AG04449 (cell line): ENCODE measurements at regions not wholly inside any gene's neighbourhood (a gene's known extent, or its start where the extent isn't known, plus 50 kb on each side); places are given as distances from the start of the nearest gene placed in this dataset.

ENCODE experiments used
- CTCF ChIA-PET: fragments of 350-600 bp; formaldehyde crosslinking; extraction: SDS; loops from one replicate; lab custom pipeline; 2021; ENCODE audit warnings: antibody characterized with exemption; lab: Yijun Ruan, JAX
- POLR2A ChIA-PET: fragments of 400-600, 350-600 bp; formaldehyde crosslinking; extraction: SDS; loops from one replicate; lab custom pipeline; 2020; ENCODE audit warnings: antibody characterized with exemption, inconsistent platforms; lab: Yijun Ruan, JAX
- DNase-seq: peaks from one replicate; pipeline ENCODE4 v3.0.0-alpha.2; 2010; ENCODE audit warnings: low read depth, low spot score
- H3K4me3 ChIP-seq: 2 replicates; pipeline ENCODE4 v1.5.1; 2011; ENCODE audit warnings: low read depth, mild to moderate bottlenecking, control low read depth, low read length
- CTCF ChIP-seq: IDR thresholded peaks from one replicate; pipeline ENCODE4 v1.5.1; 2011; ENCODE audit warnings: mild to moderate bottlenecking, moderate library complexity, low read length, control low read depth, inconsistent platforms; ENCODE audit not compliant: insufficient read depth; ENCODE audit errors: missing control alignments

GRCh38 chr1:232474826-232475225, 155.1 kb downstream of the SIPA1L2 start:
- CTCF ChIA-PET: no interaction called here
- POLR2A ChIA-PET: interaction anchor here (0.6 kb wide), 1 partner anchor 81 kb away, joined by 4 read pairs; no protein-coding TSS in a partner anchor
- no peak for DNase-seq
- no peak overlapping the region for H3K4me3 ChIP-seq
- no peak for TF ChIP-seq CTCF

- no peak for TF ChIP-seq CTCF
- POLR2A ChIA-PET: no interaction called here
- no peak for DNase-seq
- CTCF ChIA-PET: no interaction called here
- no peak overlapping the region for H3K4me3 ChIP-seq
Measured at GRCh38 chr1:232473900-232474299, 156.0 kb downstream of the SIPA1L2 start.

GRCh38 chr1:232473324-232473723, 156.6 kb downstream of the SIPA1L2 start:
- DNase-seq: no peak
- CTCF ChIA-PET: no interaction called here
- TF ChIP-seq CTCF: no peak
- POLR2A ChIA-PET: no interaction called here
- no peak overlapping the region for H3K4me3 ChIP-seq

- H3K4me3 ChIP-seq: no peak overlapping the region
- TF ChIP-seq CTCF: no peak
- ChIA-PET CTCF (no interaction called here), POLR2A (no interaction called here)
- DNase-seq: no peak
Measured at GRCh38 chr1:232472485-232473041, 157.4 kb downstream of the SIPA1L2 start.

GRCh38 chr1:232471250-232471649, 158.7 kb downstream of the SIPA1L2 start:
- POLR2A ChIA-PET: no interaction called here
- DNase-seq: no peak
- no peak for TF ChIP-seq CTCF
- H3K4me3 ChIP-seq: no peak overlapping the region
- CTCF ChIA-PET: no interaction called here

- ChIA-PET POLR2A (no interaction called here), CTCF (no interaction called here)
- TF ChIP-seq CTCF: no peak
- no peak for DNase-seq
- H3K4me3 ChIP-seq: no peak overlapping the region
Measured at GRCh38 chr1:232470711-232471110, 159.2 kb downstream of the SIPA1L2 start.
